OCI-LY3 (cell line): ENCODE measurements at regions not wholly inside any gene's neighbourhood (a gene's known extent, or its start where the extent isn't known, plus 50 kb on each side); places are given as distances from the start of the nearest gene placed in this dataset.

ENCODE experiments used
- CTCF ChIP-seq: fragments of 200-600, 300-600 bp; sonication (generic); IDR thresholded peaks from 2 replicates; pipeline ENCODE4 v1.5.1; 2014; ENCODE audit warnings: antibody characterized with exemption, low read length, low read depth
- EZH2phosphoT487 ChIP-seq: fragments of 200-600 bp; shearing (Covaris generic); IDR thresholded peaks from 2 replicates; pipeline ENCODE4 v1.6.1; 2018; ENCODE audit warnings: antibody characterized with exemption, mixed run types, low read depth

- TF ChIP-seq CTCF, result no peak
- TF ChIP-seq EZH2phosphoT487, result no peak
These were observed 344.4 kb downstream of the MAN2A1 start for GRCh38 chr5:110034056-110034600.
